GM23338 (cell line): ENCODE measurements at regions not wholly inside any gene's neighbourhood (a gene's known extent, or its start where the extent isn't known, plus 50 kb on each side); places are given as distances from the start of the nearest gene placed in this dataset.

Source experiments
- ATAC-seq: fragments of 200-7000 bp; cut with Tn5 transposase; 3 replicates; pipeline ENCODE4 v1.9.1; 2020
- DNase-seq: peaks from one replicate; pipeline ENCODE4 v3.0.0-alpha.2; 2015; ENCODE audit warnings: low spot score
- H2AFZ ChIP-seq: fragments of 200-600 bp; sonication (generic); 2 replicates; pipeline ENCODE4 v1.8.0; 2016; ENCODE audit warnings: antibody characterized with exemption, mild to moderate bottlenecking, moderate library complexity
- H3F3A ChIP-seq: fragments of 200-600 bp; sonication (generic); replicated peaks from 2 replicates; pipeline ENCODE4 v1.8.0; 2017; ENCODE audit warnings: antibody characterized with exemption, mixed run types, low read depth
- H3K27ac ChIP-seq: fragments of 200-600 bp; sonication (generic); 2 replicates; pipeline ENCODE4 v1.6.1; 2016; ENCODE audit warnings: low read depth
- H3K27me3 ChIP-seq: fragments of 200-600 bp; sonication (generic); 2 replicates; pipeline ENCODE4 v1.8.0; 2016; ENCODE audit warnings: mild to moderate bottlenecking, mixed run types, moderate library complexity; ENCODE audit not compliant: insufficient read depth
- H3K36me3 ChIP-seq: fragments of 200-600 bp; sonication (generic); 2 replicates; pipeline ENCODE4 v1.8.0; 2016; ENCODE audit warnings: mild to moderate bottlenecking; ENCODE audit not compliant: insufficient read depth
- H3K4me1 ChIP-seq: fragments of 200-600 bp; sonication (generic); 2 replicates; pipeline ENCODE4 v1.8.0; 2016; ENCODE audit warnings: mild to moderate bottlenecking, moderate library complexity; ENCODE audit not compliant: insufficient read depth
- H3K4me2 ChIP-seq: fragments of 200-600 bp; sonication (generic); 2 replicates; pipeline ENCODE4 v1.7.1; 2017; ENCODE audit warnings: mixed run types
- H3K4me3 ChIP-seq: fragments of 200-600 bp; sonication (generic); 2 replicates; pipeline ENCODE4 v1.6.1; 2016; ENCODE audit warnings: mixed run types
- H3K79me2 ChIP-seq: fragments of 200-600 bp; sonication (generic); replicated peaks from 2 replicates; pipeline ENCODE4 v1.8.0; 2017; ENCODE audit warnings: mild to moderate bottlenecking; ENCODE audit not compliant: insufficient read depth
- H3K9me2 ChIP-seq: fragments of 200-600 bp; sonication (generic); 2 replicates; pipeline ENCODE4 v1.8.0; 2017; ENCODE audit not compliant: insufficient read depth
- H4K20me1 ChIP-seq: fragments of 200-600 bp; sonication (generic); replicated peaks from 2 replicates; pipeline ENCODE4 v1.8.0; 2017; ENCODE audit warnings: mild to moderate bottlenecking; ENCODE audit not compliant: insufficient read depth
- H3K27ac Mint-ChIP-seq: 2 replicates; pipeline ENCODE4 v1.8.0; 2020; ENCODE audit warnings: inconsistent platforms, mild to moderate bottlenecking, moderate library complexity, mixed read lengths
- H3K27me3 Mint-ChIP-seq: 3 replicates; pipeline ENCODE4 v1.8.0; 2022; ENCODE audit warnings: low read depth, mild to moderate bottlenecking, moderate library complexity, mixed read lengths, inconsistent platforms; ENCODE audit not compliant: insufficient read depth, poor library complexity
- H3K36me3 Mint-ChIP-seq: 3 replicates; pipeline ENCODE4 v1.8.0; 2021; ENCODE audit warnings: low read depth, mild to moderate bottlenecking, inconsistent platforms, moderate library complexity, mixed read lengths
- H3K4me1 Mint-ChIP-seq: 3 replicates; pipeline ENCODE4 v1.8.0; 2020; ENCODE audit warnings: mild to moderate bottlenecking, inconsistent platforms, mixed read lengths
- H3K4me3 Mint-ChIP-seq: 3 replicates; pipeline ENCODE4 v1.8.0; 2021; ENCODE audit warnings: moderate library complexity, mild to moderate bottlenecking, inconsistent platforms, mixed read lengths
- H3K9me3 Mint-ChIP-seq: 3 replicates; pipeline ENCODE4 v1.8.0; 2020; ENCODE audit warnings: moderate library complexity, mild to moderate bottlenecking, inconsistent platforms, mixed read lengths
- CREB1 ChIP-seq: fragments of 250-450 bp; sonication (Bioruptor Pico); IDR thresholded peaks from 2 replicates; pipeline ENCODE4 v1.5.0; 2020; ENCODE audit warnings: low read depth, mild to moderate bottlenecking, moderate library complexity
- CTCF ChIP-seq, 2 experiments: fragments of 200-600 bp in 1 of 2; sonication (generic) in 1 of 2; conservative IDR thresholded peaks; 2 replicates each; pipeline versions ENCODE4 v1.5.1 to v1.6.1; 2016 to 2017; ENCODE audit warnings: antibody characterized with exemption in 2 of 2, low read depth in 2 of 2, mild to moderate bottlenecking in 2 of 2, moderate library complexity in 1 of 2
- EZH2 ChIP-seq: fragments of 200-600 bp; sonication (generic); IDR thresholded peaks from one replicate; pipeline ENCODE4 v1.8.0; 2017; ENCODE audit warnings: antibody characterized with exemption, mild to moderate bottlenecking, low read depth; ENCODE audit not compliant: unreplicated experiment
- EZH2phosphoT487 ChIP-seq: fragments of 200-600 bp; sonication (generic); IDR thresholded peaks from one replicate; pipeline ENCODE4 v1.8.1; 2018; ENCODE audit warnings: antibody characterized with exemption; ENCODE audit not compliant: unreplicated experiment
- JUNB ChIP-seq: IDR thresholded peaks from one replicate; pipeline ENCODE4 v1.6.1; 2016; ENCODE audit warnings: antibody characterized with exemption; ENCODE audit not compliant: unreplicated experiment
- NANOG ChIP-seq: IDR thresholded peaks from 2 replicates; pipeline ENCODE4 v1.6.1; 2016; ENCODE audit warnings: antibody characterized with exemption, borderline replicate concordance
- POLR2AphosphoS5 ChIP-seq: IDR thresholded peaks from 2 replicates; pipeline ENCODE4 v1.6.1; 2016; ENCODE audit warnings: antibody characterized with exemption, low read depth
- REST ChIP-seq: IDR thresholded peaks from one replicate; pipeline ENCODE4 v1.6.1; 2018; ENCODE audit warnings: antibody characterized with exemption; ENCODE audit not compliant: unreplicated experiment
- ZNF114 ChIP-seq: fragments of 250-450 bp; sonication (Bioruptor Pico); IDR thresholded peaks from 2 replicates; pipeline ENCODE4 v1.5.0; 2020; ENCODE audit warnings: mild to moderate bottlenecking, moderate library complexity
- ZNF331 ChIP-seq: fragments of 250-450 bp; sonication (Bioruptor Pico); IDR thresholded peaks from 2 replicates; pipeline ENCODE4 v1.5.0; 2020; ENCODE audit warnings: low read depth, mild to moderate bottlenecking, moderate library complexity
- ZNF462 ChIP-seq: fragments of 250-450 bp; sonication (Bioruptor Pico); IDR thresholded peaks from 2 replicates; pipeline ENCODE4 v1.5.0; 2020; ENCODE audit warnings: mild to moderate bottlenecking, moderate library complexity

- TF ChIP-seq ZNF114 (CRISPR knock-in tag) (no peak), CREB1 (CRISPR knock-in tag) (no peak), JUNB (no peak), CTCF (conservative IDR thresholded peaks at IDR 0.05; ENCODE audit: low read depth in 2 of 2) (no peak), REST (no peak)
These were observed 364.7 kb upstream of the DYNLRB2 start (continued) for GRCh38 chr16:80176114-80176513.

GRCh38 chr16:80175011-80175410 lies 365.8 kb upstream of the DYNLRB2 start:
- Histone ChIP-seq H4K20me1 (no peaks in the 10 kb centered on the region), H3K27me3 (no peaks in the 10 kb centered on the region), H3K27ac (no peak overlapping the region), H3K9me2 (no peaks in the 10 kb centered on the region; the same call in 1 of the 2 replicates), H3K4me1 (no peaks in the 10 kb centered on the region), H3K4me3 (no peak overlapping the region), H3K79me2 (no peaks in the 10 kb centered on the region), H3F3A (no peaks in the 10 kb centered on the region), H3K36me3 (no peaks in the 10 kb centered on the region), H3K4me2 (no peak overlapping the region), H2AFZ (no peak overlapping the region)
- H3K27ac Mint-ChIP-seq: no peak overlapping the region
- H3K36me3 Mint-ChIP-seq: no peaks in the 10 kb centered on the region
- H3K9me3 Mint-ChIP-seq: no peaks in the 10 kb centered on the region
- no peak overlapping the region for H3K4me3 Mint-ChIP-seq
- no peaks in the 10 kb centered on the region for H3K27me3 Mint-ChIP-seq
- no peaks in the 10 kb centered on the region for H3K4me1 Mint-ChIP-seq
- ATAC-seq (no peak), DNase-seq (no peak)
- TF ChIP-seq CREB1 (CRISPR knock-in tag): no peak
- no peak for TF ChIP-seq EZH2
- TF ChIP-seq EZH2phosphoT487: no peak
- TF ChIP-seq CTCF (conservative IDR thresholded peaks at IDR 0.05; ENCODE audit: low read depth in 2 of 2): no peak
- no peak for TF ChIP-seq ZNF462 (CRISPR knock-in tag)
- TF ChIP-seq JUNB: no peak
- no peak for TF ChIP-seq NANOG
- no peak for TF ChIP-seq POLR2AphosphoS5
- no peak for TF ChIP-seq ZNF331 (CRISPR knock-in tag)
- TF ChIP-seq ZNF114 (CRISPR knock-in tag): no peak
